Smooth muscle cell of the brain vasculature (primary cell): ENCODE measurements at regions not wholly inside any gene's neighbourhood (a gene's known extent, or its start where the extent isn't known, plus 50 kb on each side); places are given as distances from the start of the nearest gene placed in this dataset.

Experiments used
- DNase-seq: peaks from one replicate; pipeline ENCODE4 v3.0.0-alpha.2; 2012; ENCODE audit warnings: low read depth, low spot score

GRCh38 chr21:38740090-38740489, 65.6 kb upstream of the ETS2 start:
- no peak for DNase-seq

GRCh38 chr21:38741092-38741949, 64.4 kb upstream of the ETS2 start:
- DNase-seq = no peak

DNA sequence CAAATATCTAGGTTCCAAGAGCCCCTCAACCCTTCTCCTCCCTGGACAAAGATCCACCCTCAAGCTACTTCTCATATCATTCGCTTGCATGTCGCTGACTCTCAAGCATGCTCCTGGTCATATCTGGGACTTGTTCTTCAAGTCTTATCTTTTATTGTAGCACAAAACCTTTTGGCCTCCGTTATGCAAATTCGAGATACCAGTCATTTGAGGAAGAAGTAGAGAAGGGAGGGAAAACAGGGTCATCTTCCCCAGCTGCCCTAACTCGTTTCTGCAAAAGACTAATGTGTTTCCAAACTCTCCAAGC, 63.8 kb upstream of the ETS2 start:
- no peak for DNase-seq

DNA sequence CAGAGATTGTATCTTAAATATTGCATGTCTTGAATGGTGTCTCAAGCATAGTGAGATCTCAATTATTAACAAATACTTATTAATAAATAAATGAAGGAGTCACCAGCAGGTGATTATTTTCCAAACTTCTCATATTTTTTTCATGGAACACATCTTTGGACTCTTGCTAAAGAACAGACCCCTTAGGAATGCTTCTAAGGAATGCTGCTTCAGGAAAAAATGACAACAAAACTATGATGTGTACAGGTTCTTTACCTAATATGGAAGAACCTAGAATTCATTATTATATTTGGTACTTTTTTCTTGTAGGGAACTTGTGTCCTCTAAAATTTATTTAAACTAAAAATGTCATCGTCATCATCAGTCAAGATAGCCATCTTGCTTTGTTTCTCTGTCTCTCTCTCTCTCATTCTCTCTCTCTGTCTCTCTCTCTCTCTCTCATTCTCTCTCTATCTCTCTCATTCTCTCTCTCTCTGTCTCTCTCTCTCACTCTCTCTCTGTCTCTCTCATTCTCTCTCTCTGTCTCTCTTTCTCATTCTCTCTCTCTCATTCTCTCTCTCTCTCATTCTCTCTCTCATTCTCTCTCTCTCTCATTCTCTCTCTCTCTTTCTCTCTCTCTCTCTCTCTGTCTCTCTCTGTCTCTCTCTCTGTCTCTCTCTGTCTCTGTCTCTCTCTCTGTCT, 63.0 kb upstream of the ETS2 start:
- no peak for DNase-seq

- DNase-seq = no peak
These were observed 61.8 kb upstream of the ETS2 start for GRCh38 chr21:38743772-38744529.

DNA sequence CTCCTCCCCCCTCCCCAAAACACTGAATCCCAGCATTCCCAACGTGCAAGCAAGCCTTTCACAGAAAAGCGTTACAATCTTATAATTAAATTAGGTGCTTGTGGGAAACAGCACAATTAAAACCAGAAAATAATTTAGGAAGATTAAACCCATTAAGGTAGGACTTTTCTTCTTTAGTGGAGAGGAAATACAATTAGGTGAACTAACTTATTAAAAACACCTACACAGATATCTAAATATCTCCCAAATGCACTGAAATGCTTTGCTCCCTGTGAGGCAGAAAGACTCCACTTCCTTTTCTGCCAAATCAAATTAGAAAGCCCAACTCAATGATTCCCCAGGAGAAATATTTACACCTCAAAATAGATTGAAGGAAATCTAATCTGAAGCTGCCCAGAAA, 60.9 kb upstream of the ETS2 start:
- DNase-seq = no peak

GRCh38 chr21:38747810-38748209, 57.9 kb upstream of the ETS2 start:
- DNase-seq = no peak

DNA sequence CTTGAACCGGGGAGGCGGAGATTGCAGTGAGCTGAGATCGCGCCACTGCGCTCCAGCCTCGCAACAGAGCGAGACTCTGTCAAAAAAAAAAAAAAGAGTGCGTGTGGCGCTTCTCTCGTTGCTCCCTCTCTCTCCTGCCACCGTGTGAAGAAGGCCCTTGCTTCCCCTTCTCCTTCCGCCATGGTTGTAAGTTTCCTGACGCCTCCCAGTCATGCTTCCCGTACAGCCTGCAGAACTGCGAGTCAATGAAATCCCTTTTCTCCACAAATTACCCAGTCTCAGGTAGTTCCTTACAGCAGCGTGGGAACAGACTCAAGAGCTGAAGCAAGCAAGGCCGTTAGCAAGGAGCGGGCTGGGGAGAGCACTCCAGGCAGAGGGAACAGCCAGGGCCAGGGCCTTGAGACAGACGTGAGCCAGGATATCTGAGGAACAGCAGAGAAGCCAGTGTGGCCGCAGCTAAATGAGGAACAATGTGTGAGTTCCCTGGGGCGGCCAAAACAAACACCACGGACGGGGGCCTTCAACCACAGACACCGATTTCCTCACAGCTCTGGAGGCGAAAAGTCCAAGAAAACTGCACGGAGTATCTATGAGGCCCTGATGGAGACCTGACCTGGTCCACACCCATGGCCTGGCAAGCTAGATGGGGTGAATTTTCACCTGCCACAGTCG, 54.2 kb upstream of the ETS2 start:
- DNase-seq = no peak

GRCh38 chr21:38752051-38752505, 53.7 kb upstream of the ETS2 start:
- no peak for DNase-seq

DNA sequence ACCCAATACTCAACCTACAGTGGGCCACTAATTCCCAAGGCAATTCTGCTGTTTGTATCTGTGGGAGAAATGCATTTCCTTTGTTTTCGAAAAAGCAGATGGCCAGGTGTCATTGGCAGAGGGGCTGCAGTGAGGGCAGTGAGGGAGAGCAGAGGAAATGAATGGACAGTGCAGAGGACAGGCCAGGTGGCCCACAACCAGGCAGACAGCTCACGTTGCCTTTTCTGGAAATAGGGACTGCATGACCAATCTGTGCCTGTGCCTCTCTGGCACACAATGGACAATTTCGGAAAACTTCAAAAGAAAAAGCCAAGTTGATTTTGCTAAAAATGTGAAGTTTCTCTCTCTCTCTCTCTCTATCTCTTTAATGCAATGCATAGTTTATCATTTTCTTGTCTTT, 52.6 kb upstream of the ETS2 start:
- DNase-seq = no peak

- DNase-seq = no peak
These were observed 52.2 kb upstream of the ETS2 start for GRCh38 chr21:38753557-38753971.
